ENCODE measurements at regions not wholly inside any gene's neighbourhood (a gene's known extent, or its start where the extent isn't known, plus 50 kb on each side); places are given as distances from the start of the nearest gene placed in this dataset.

- ATAC-seq: no peak
- no peaks in the 10 kb centered on the region for H3K27me3 ChIP-seq (ENCODE audit: insufficient read depth in 3 of 3, low read length in 2 of 3)
- H3K27ac ChIP-seq: no peak overlapping the region
- WGBS, 3 donors: 76 to 82% (median 79%) methylated on average over 5 of the region's 5 CpGs
- H3K36me3 ChIP-seq (ENCODE audit: insufficient read depth in 1 of 2, low read depth in 1 of 2): no peaks in the 10 kb centered on the region
- TF ChIP-seq CTCF (IDR thresholded peaks at IDR 0.05): no peak
- no peak for DNase-seq
- no peaks in the 10 kb centered on the region for H3K9me3 ChIP-seq
- no peak overlapping the region for H3K4me3 ChIP-seq
- H3K4me1 ChIP-seq: no peaks in the 10 kb centered on the region
- intact Hi-C loops (cut with DNase I): no loop called here
These were observed 512.9 kb downstream of the EFNA5 start for GRCh38 chr5:107157809-107158208.

- TF ChIP-seq CTCF (IDR thresholded peaks at IDR 0.05): no peak
- no peak for DNase-seq
- intact Hi-C loops (cut with DNase I): no loop called here
- no peak overlapping the region for H3K27ac ChIP-seq
- 78 to 80% (median 79%) methylated on average over 4 of the region's 4 CpGs for WGBS, 3 donors
- no peaks in the 10 kb centered on the region for H3K27me3 ChIP-seq (ENCODE audit: insufficient read depth in 3 of 3, low read length in 2 of 3)
- no peaks in the 10 kb centered on the region for H3K4me1 ChIP-seq
- no peak overlapping the region for H3K4me3 ChIP-seq
- no peaks in the 10 kb centered on the region for H3K36me3 ChIP-seq (ENCODE audit: insufficient read depth in 1 of 2, low read depth in 1 of 2)
- no peaks in the 10 kb centered on the region for H3K9me3 ChIP-seq
- ATAC-seq: no peak
These were observed 515.0 kb downstream of the EFNA5 start for GRCh38 chr5:107155707-107156106.

GRCh38 chr5:107154593-107154992 lies 516.1 kb downstream of the EFNA5 start:
- intact Hi-C loops (cut with DNase I): no loop called here
- Histone ChIP-seq H3K36me3 (ENCODE audit: insufficient read depth in 1 of 2, low read depth in 1 of 2) (no peaks in the 10 kb centered on the region), H3K27me3 (ENCODE audit: insufficient read depth in 3 of 3, low read length in 2 of 3) (no peaks in the 10 kb centered on the region), H3K4me3 (no peak overlapping the region), H3K4me1 (no peaks in the 10 kb centered on the region), H3K9me3 (no peaks in the 10 kb centered on the region), H3K27ac (no peak overlapping the region)
- WGBS, 3 donors: 89 to 91% (median 89%) methylated on average over 6 of the region's 6 CpGs
- no peak for DNase-seq
- no peak for TF ChIP-seq CTCF (IDR thresholded peaks at IDR 0.05)
- ATAC-seq: no peak

GRCh38 chr5:107153283-107153682 lies 517.5 kb downstream of the EFNA5 start:
- H3K4me3 ChIP-seq: no peak overlapping the region
- H3K9me3 ChIP-seq: no peaks in the 10 kb centered on the region
- 24 to 46% (median 34%) methylated on average over 2 of the region's 2 CpGs for WGBS, 3 donors
- no peak for ATAC-seq
- no peaks in the 10 kb centered on the region for H3K27me3 ChIP-seq (ENCODE audit: insufficient read depth in 3 of 3, low read length in 2 of 3)
- no peak overlapping the region for H3K27ac ChIP-seq
- intact Hi-C loops (cut with DNase I): no loop called here
- H3K4me1 ChIP-seq: no peaks in the 10 kb centered on the region
- no peaks in the 10 kb centered on the region for H3K36me3 ChIP-seq (ENCODE audit: insufficient read depth in 1 of 2, low read depth in 1 of 2)
- no peak for TF ChIP-seq CTCF (IDR thresholded peaks at IDR 0.05)
- no peak for DNase-seq

GRCh38 chr5:107149243-107150005 lies 521.3 kb downstream of the EFNA5 start:
- Histone ChIP-seq H3K9me3 (no peaks in the 10 kb centered on the region), H3K27me3 (ENCODE audit: insufficient read depth in 3 of 3, low read length in 2 of 3) (no peaks in the 10 kb centered on the region), H3K36me3 (ENCODE audit: insufficient read depth in 1 of 2, low read depth in 1 of 2) (no peaks in the 10 kb centered on the region), H3K4me1 (peaks cover 14% of the 10 kb centered on the region), H3K4me3 (no peak overlapping the region), H3K27ac (no peak overlapping the region)
- WGBS, 3 donors: 34 to 67% (median 64%) methylated on average over 3 of the region's 3 CpGs
- TF ChIP-seq CTCF (IDR thresholded peaks at IDR 0.05): no peak
- no peak for DNase-seq
- no peak for ATAC-seq
- intact Hi-C loops (cut with DNase I): no loop called here
